22Rv1 (cell line): ENCODE measurements at regions not wholly inside any gene's neighbourhood (a gene's known extent, or its start where the extent isn't known, plus 50 kb on each side); places are given as distances from the start of the nearest gene placed in this dataset.

Experiments
- H3K27ac ChIP-seq: fragments of 450-650 bp; 2 replicates; pipeline ENCODE4 v1.5.1; 2017
- ZFX ChIP-seq: fragments of 450-650 bp; IDR thresholded peaks from 2 replicates; pipeline ENCODE4 v1.6.1; 2017; ENCODE audit warnings: antibody characterized with exemption, borderline replicate concordance
- TF ChIP-seq, protein P1 (sequence below): fragments of 450-650 bp; IDR thresholded peaks from 2 replicates; pipeline ENCODE4 v1.5.1; 2017; ENCODE audit warnings: mild to moderate bottlenecking

DNA sequence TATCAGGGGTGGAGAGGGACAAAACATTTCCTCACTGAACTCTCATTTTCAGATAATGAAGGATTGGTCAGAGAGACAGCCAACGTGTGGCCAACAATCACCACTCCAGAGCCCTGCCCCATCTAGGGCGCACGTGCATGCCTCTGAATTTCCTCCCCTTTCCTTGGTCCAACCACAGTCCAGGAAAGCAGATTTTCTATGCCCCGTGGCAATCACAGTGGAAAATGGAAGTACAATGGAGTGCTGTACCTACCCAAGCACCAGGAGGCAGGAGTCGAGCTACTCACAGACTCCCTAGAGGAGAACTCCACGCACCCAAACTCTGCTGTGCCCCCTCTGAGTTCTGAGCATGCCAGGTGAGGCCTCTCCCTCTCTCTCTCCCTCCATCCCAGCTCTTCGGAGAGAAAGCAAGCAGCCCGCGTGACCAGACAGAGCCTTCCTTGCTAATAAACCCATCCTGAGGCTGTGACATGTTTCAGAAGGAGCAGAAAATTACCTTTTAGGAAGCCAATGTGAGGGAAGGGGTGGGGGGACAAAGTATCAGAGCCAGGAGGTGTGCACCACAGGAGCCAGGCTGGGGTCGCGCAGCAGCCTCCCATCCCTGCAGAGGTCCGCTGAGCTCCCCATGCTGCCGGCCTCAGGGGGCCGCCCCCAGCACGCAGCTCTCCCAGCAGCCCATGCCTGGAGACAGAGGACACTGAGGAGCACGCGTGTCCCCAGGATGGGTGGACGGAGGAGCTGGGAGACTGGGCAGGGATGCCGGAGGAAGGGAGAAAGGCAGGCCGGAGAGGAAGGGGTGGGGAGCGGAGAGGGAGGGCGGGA lies 73.4 kb downstream of the PITPNM2 start:
- no peak overlapping the region for H3K27ac ChIP-seq
- TF ChIP-seq ZFX, result no peak
- TF ChIP-seq, protein P1, sequence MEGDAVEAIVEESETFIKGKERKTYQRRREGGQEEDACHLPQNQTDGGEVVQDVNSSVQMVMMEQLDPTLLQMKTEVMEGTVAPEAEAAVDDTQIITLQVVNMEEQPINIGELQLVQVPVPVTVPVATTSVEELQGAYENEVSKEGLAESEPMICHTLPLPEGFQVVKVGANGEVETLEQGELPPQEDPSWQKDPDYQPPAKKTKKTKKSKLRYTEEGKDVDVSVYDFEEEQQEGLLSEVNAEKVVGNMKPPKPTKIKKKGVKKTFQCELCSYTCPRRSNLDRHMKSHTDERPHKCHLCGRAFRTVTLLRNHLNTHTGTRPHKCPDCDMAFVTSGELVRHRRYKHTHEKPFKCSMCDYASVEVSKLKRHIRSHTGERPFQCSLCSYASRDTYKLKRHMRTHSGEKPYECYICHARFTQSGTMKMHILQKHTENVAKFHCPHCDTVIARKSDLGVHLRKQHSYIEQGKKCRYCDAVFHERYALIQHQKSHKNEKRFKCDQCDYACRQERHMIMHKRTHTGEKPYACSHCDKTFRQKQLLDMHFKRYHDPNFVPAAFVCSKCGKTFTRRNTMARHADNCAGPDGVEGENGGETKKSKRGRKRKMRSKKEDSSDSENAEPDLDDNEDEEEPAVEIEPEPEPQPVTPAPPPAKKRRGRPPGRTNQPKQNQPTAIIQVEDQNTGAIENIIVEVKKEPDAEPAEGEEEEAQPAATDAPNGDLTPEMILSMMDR, result no peak

GRCh38 chr12:123076604-123077297 lies 74.1 kb downstream of the PITPNM2 start:
- H3K27ac ChIP-seq, result peak overlapping the region; percentile 74; the same call in 1 of the 2 replicates
- no peak for TF ChIP-seq ZFX
- TF ChIP-seq, protein P1, result no peak

DNA sequence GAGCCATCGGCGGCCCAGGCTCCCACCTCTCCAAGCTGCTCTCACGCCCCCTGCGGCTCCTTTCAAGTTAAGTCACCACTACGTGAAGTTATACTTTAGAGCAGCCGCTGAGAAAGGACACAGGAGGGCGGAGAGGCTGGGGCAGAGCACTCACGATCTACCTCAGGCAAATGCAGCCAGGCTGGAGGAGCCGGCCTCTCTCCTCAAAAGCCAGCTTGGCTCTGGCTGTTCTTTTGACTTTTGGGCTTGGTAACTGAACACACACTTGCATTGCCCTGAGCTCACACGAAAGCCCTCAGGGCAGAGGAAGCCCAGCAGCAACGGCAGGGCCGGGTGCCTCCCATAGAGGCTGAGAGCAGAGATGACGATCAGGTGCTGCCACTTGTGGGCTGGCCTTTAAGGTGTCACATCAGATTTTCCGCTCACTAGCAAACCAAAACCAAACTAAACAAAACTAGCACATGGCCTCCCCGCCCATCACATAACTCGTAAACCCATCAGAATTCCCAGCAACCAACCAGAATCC lies 75.2 kb downstream of the PITPNM2 start:
- TF ChIP-seq, protein P1, result peak; percentile 63
- TF ChIP-seq ZFX, result no peak
- H3K27ac ChIP-seq, result peak overlapping the region; percentile 74

DNA sequence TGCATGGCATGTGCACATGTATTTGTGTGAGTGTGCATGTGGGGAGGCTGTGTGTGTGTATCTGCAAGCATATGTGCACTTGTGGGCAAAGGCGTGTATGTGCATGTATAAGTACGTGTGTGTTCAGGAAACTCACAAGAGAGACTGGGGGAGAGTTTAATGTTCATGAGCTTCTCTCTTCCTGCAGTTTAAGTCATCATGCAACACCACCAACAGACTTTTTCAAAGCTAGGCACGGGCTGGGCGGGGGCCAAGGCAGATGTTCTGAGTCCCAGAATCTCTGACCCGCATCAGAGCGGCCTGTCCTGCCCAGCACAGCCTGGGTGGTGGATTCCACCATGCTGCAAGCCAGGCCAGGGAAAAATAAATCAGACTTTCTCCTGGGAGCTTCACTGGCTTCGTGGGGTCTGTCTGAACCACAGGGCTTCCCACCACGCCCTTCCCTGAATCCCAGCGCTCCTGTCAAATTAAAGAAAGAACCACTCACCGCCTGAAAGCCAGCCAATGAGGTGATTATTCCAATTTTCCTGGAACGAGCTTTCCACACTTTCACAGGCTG lies 75.7 kb downstream of the PITPNM2 start:
- TF ChIP-seq, protein P1, result no peak
- no peak for TF ChIP-seq ZFX
- H3K27ac ChIP-seq, result peak overlapping the region; percentile 74

- peak overlapping the region; percentile 74 for H3K27ac ChIP-seq
- TF ChIP-seq, protein P1, result no peak
- no peak for TF ChIP-seq ZFX
Observed at GRCh38 chr12:123073962-123074801, 76.7 kb downstream of the PITPNM2 start.

DNA sequence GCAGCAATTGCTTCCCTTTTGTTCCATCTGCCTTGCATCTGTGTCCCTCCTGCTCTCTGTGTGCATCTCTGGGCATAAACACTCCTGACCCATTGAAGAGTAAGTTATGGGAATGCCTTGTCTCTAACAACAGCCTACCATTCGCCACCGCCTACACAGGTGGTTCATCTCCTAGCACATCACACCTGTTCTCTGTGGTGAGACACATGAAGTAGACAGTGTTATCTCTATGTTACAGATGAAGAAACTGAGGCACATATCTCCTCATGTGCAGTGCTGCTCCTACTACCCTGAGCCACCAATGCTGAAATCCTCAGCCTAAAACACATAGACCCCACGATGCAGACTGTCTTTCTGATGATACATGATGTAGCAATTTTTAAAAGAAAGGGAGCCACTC lies 77.6 kb downstream of the PITPNM2 start:
- no peak overlapping the region for H3K27ac ChIP-seq
- TF ChIP-seq, protein P1, result no peak
- TF ChIP-seq ZFX, result no peak
